H1 (cell line): ENCODE measurements at regions not wholly inside any gene's neighbourhood (a gene's known extent, or its start where the extent isn't known, plus 50 kb on each side); places are given as distances from the start of the nearest gene placed in this dataset.

ENCODE experiments used
- CTCF ChIA-PET: fragments of 300-600 bp; sonication (Branson Sonifier 250); formaldehyde crosslinking; loops from one replicate; lab custom pipeline; 2021; ENCODE audit not compliant: partially characterized antibody; lab: Charles Lee
- POLR2A ChIA-PET: fragments of 300-600 bp; sonication (Branson Sonifier 250); formaldehyde crosslinking; loops from one replicate; lab custom pipeline; 2021; ENCODE audit warnings: inconsistent platforms; ENCODE audit not compliant: partially characterized antibody; lab: Charles Lee
- DNase-seq, 2 experiments: peaks; one replicate each; pipeline versions ENCODE4 v3.0.0 to v3.0.0-alpha.2; 2010 to 2022; ENCODE audit warnings: low spot score in 2 of 2, low read depth in 1 of 2, mixed read lengths in 1 of 2
- FAIRE-seq: peaks from 2 replicates; lab custom pipeline; 2011; peaks lifted over from hg19 to GRCh38; lab: Jason Lieb, UNC
- H2AFZ ChIP-seq: 2 replicates; pipeline ENCODE4 v1.8.1; 2012; ENCODE audit warnings: low read length, inconsistent platforms
- H2AK5ac ChIP-seq: 2 replicates; pipeline ENCODE4 v1.6.1; 2013; ENCODE audit warnings: low read depth, low read length
- H2BK120ac ChIP-seq: replicated peaks from 2 replicates; pipeline ENCODE3; 2013; ENCODE audit warnings: low read depth, low read length, inconsistent platforms
- H2BK12ac ChIP-seq: 2 replicates; pipeline ENCODE4 v1.6.1; 2013; ENCODE audit warnings: low read depth, low read length
- H2BK15ac ChIP-seq: 2 replicates; pipeline ENCODE4 v1.6.1; 2013; ENCODE audit warnings: low read length
- H2BK20ac ChIP-seq: 2 replicates; pipeline ENCODE4 v1.6.1; 2013; ENCODE audit warnings: low read length
- H2BK5ac ChIP-seq: 2 replicates; pipeline ENCODE4 v1.6.1; 2013; ENCODE audit warnings: low read depth, low read length
- H3K14ac ChIP-seq: 2 replicates; pipeline ENCODE4 v1.6.1; 2013; ENCODE audit warnings: inconsistent platforms; ENCODE audit not compliant: insufficient read length
- H3K18ac ChIP-seq: 2 replicates; pipeline ENCODE4 v1.6.1; 2013; ENCODE audit warnings: low read length; ENCODE audit errors: extremely low read depth
- H3K23ac ChIP-seq: 2 replicates; pipeline ENCODE4 v1.6.1; 2013; ENCODE audit warnings: inconsistent platforms; ENCODE audit not compliant: insufficient read length
- H3K23me2 ChIP-seq: 2 replicates; pipeline ENCODE4 v1.6.1; 2013; ENCODE audit warnings: low read depth, low read length
- H3K27ac ChIP-seq: 2 replicates; pipeline ENCODE4 v1.6.1; 2011; ENCODE audit warnings: low read depth, low read length, inconsistent platforms
- H3K27me3 ChIP-seq, 4 experiments: replicated peaks in 1 of 4; 1 replicate in 1 of 4; 2 replicates in 3 of 4; pipeline versions ENCODE4 v1.6.1 to v1.8.1; 2011 to 2013; ENCODE audit warnings: low read length in 3 of 4, mild to moderate bottlenecking in 3 of 4, inconsistent platforms in 2 of 4, mixed read lengths in 2 of 4, moderate library complexity in 1 of 4; ENCODE audit not compliant: control insufficient read depth in 3 of 4, insufficient read depth in 3 of 4; ENCODE audit errors: extremely low read depth in 1 of 4
- H3K36me3 ChIP-seq, 4 experiments: 2 replicates each; pipeline versions ENCODE4 v1.6.1 to v1.8.1; 2011 to 2013; ENCODE audit warnings: mild to moderate bottlenecking in 4 of 4, low read length in 3 of 4, moderate library complexity in 2 of 4, control low read depth in 1 of 4, inconsistent platforms in 1 of 4; ENCODE audit not compliant: insufficient read depth in 4 of 4, control insufficient read depth in 2 of 4
- H3K4ac ChIP-seq: replicated peaks from 2 replicates; pipeline ENCODE3; 2013; ENCODE audit warnings: low read length, low read depth, mixed read lengths, inconsistent platforms; ENCODE audit not compliant: insufficient read length
- H3K4me1 ChIP-seq, 4 experiments: replicated peaks in 1 of 4; 1 replicate in 1 of 4; 2 replicates in 3 of 4; pipeline versions ENCODE4 v1.6.1 to v1.8.1; 2011 to 2013; ENCODE audit warnings: low read length in 3 of 4, inconsistent platforms in 2 of 4, mixed read lengths in 1 of 4; ENCODE audit not compliant: insufficient read depth in 4 of 4, control insufficient read depth in 3 of 4
- H3K4me2 ChIP-seq, 2 experiments: 2 replicates each; pipeline versions ENCODE4 v1.6.1 to v1.8.1; 2011 to 2013; ENCODE audit warnings: low read depth in 2 of 2, low read length in 2 of 2, control low read depth in 1 of 2, inconsistent platforms in 1 of 2, mild to moderate bottlenecking in 1 of 2; ENCODE audit not compliant: insufficient read depth in 1 of 2
- H3K4me3 ChIP-seq, 4 experiments: fragments of 200-600, 300-600 bp in 1 of 4; sonication (generic), shearing (Covaris generic), sonication (Bioruptor Twin) in 1 of 4; 2 replicates each; pipeline versions ENCODE4 v1.5.1 to v1.8.1; 2011 to 2016; ENCODE audit warnings: low read length in 4 of 4, low read depth in 3 of 4, control low read depth in 2 of 4, inconsistent platforms in 2 of 4, mild to moderate bottlenecking in 2 of 4, mixed read lengths in 1 of 4, moderate library complexity in 1 of 4; ENCODE audit not compliant: insufficient read depth in 2 of 4; ENCODE audit errors: extremely low read depth in 1 of 4
- H3K56ac ChIP-seq: replicated peaks from 2 replicates; pipeline ENCODE3; 2013; ENCODE audit warnings: low read depth, mild to moderate bottlenecking, mixed read lengths, low read length, inconsistent platforms; ENCODE audit not compliant: insufficient read length
- H3K79me1 ChIP-seq: 2 replicates; pipeline ENCODE4 v1.6.1; 2013; ENCODE audit warnings: low read depth, low read length, control low read depth
- H3K79me2 ChIP-seq, 2 experiments: 2 replicates each; pipeline versions ENCODE4 v1.6.1 to v1.8.1; 2012 to 2013; ENCODE audit warnings: low read length in 2 of 2, mild to moderate bottlenecking in 2 of 2, inconsistent platforms in 1 of 2; ENCODE audit not compliant: insufficient read depth in 2 of 2, control insufficient read depth in 1 of 2
- H3K9ac ChIP-seq, 4 experiments: replicated peaks in 1 of 4; 1 replicate in 1 of 4; 2 replicates in 3 of 4; pipeline versions ENCODE4 v1.6.1 to v1.8.1; 2011 to 2013; ENCODE audit warnings: low read depth in 3 of 4, low read length in 3 of 4, control low read depth in 2 of 4, mild to moderate bottlenecking in 2 of 4, moderate library complexity in 2 of 4, inconsistent platforms in 1 of 4; ENCODE audit errors: extremely low read depth in 1 of 4
- H3K9me3 ChIP-seq, 2 experiments: 2 replicates each; pipeline versions ENCODE4 v1.6.1 to v1.8.1; 2012 to 2013; ENCODE audit warnings: mild to moderate bottlenecking in 2 of 2, moderate library complexity in 2 of 2, control low read depth in 1 of 2, inconsistent platforms in 1 of 2, low read depth in 1 of 2, low read length in 1 of 2, mixed read lengths in 1 of 2; ENCODE audit not compliant: insufficient read depth in 2 of 2
- H4K20me1 ChIP-seq, 2 experiments: replicated peaks in 1 of 2; 2 replicates each; pipeline versions ENCODE3 to v1.8.1; 2011 to 2013; ENCODE audit warnings: inconsistent platforms in 2 of 2, low read length in 2 of 2, mild to moderate bottlenecking in 1 of 2; ENCODE audit not compliant: insufficient read depth in 2 of 2, control insufficient read depth in 1 of 2
- H4K5ac ChIP-seq: 2 replicates; pipeline ENCODE4 v1.6.1; 2013; ENCODE audit warnings: low read length, low read depth, mixed read lengths, inconsistent platforms; ENCODE audit not compliant: insufficient read length
- H4K8ac ChIP-seq: 2 replicates; pipeline ENCODE4 v1.8.0; 2013; ENCODE audit warnings: mild to moderate bottlenecking, moderate library complexity, low read length, inconsistent platforms; ENCODE audit not compliant: insufficient read depth; ENCODE audit errors: extremely low read depth
- H4K91ac ChIP-seq: replicated peaks from 2 replicates; pipeline ENCODE3; 2013; ENCODE audit warnings: low read length, mixed read lengths, inconsistent platforms; ENCODE audit not compliant: insufficient read length
- RAD21 ChIP-seq, 2 experiments: IDR thresholded peaks in 1 of 2; conservative IDR thresholded peaks in 1 of 2; 2 replicates each; pipeline ENCODE4 v1.6.1; 2011; ENCODE audit warnings: low read depth in 2 of 2, low read length in 2 of 2, improper control_type of control experiment in 1 of 2, inconsistent platforms in 1 of 2, mild to moderate bottlenecking in 1 of 2, moderate library complexity in 1 of 2
- TAF7 ChIP-seq: optimal IDR thresholded peaks from 2 replicates; pipeline ENCODE3; 2011; ENCODE audit warnings: low read depth, mild to moderate bottlenecking, inconsistent platforms, low read length, moderate library complexity, borderline replicate concordance
- WGBS, 2 experiments: shearing (Covaris generic) in 1 of 2; methylation state at CpG; one replicate each; pipeline versions ENCODE4 v1.1.6 to v1.1.7; 2013 to 2015; ENCODE audit warnings: low lambda C conversion rate in 2 of 2, mixed read lengths in 2 of 2, inconsistent platforms in 1 of 2, low coverage in 1 of 2, missing lambda C conversion rate in 1 of 2; ENCODE audit not compliant: insufficient replicate concordance in 2 of 2, insufficient coverage in 1 of 2, insufficient read length in 1 of 2; ENCODE audit errors: extremely low coverage in 1 of 2, missing lambda C conversion rate in 1 of 2; 5-methylcytosine and 5-hydroxymethylcytosine counted together

- TF ChIP-seq TAF7 (no peak), RAD21 (IDR thresholded peaks at IDR 0.05 in 1 of 2, conservative IDR thresholded peaks at IDR 0.05 in 1 of 2; ENCODE audit: low read depth in 2 of 2, low read length in 2 of 2) (peak in 1 of 2 experiments; percentile 13; a peak in 2 of 4 replicates)
- Histone ChIP-seq H2BK12ac (no peak overlapping the region), H3K4ac (no peak overlapping the region), H3K18ac (no peak overlapping the region), H3K27ac (no peak overlapping the region), H3K9me3 (no peaks in the 10 kb centered on the region), H2BK120ac (no peak overlapping the region), H3K4me1 (no peaks in the 10 kb centered on the region), H2BK15ac (no peak overlapping the region), H2BK5ac (no peak overlapping the region), H3K9ac (no peak overlapping the region), H4K20me1 (no peaks in the 10 kb centered on the region), H3K79me1 (no peaks in the 10 kb centered on the region), H3K14ac (no peak overlapping the region), H3K23me2 (no peaks in the 10 kb centered on the region), H3K27me3 (no peaks in the 10 kb centered on the region; a peak in 1 of 7 replicates), H2AK5ac (no peak overlapping the region), H3K79me2 (no peaks in the 10 kb centered on the region), H3K56ac (no peak overlapping the region), H3K36me3 (no peaks in the 10 kb centered on the region), H2BK20ac (no peak overlapping the region), H3K23ac (no peak overlapping the region), H3K4me3 (no peak overlapping the region), H4K91ac (no peak overlapping the region), H2AFZ (peak overlapping the region; percentile 88; the same call in 1 of the 2 replicates), H4K8ac (no peak overlapping the region), H3K4me2 (no peak overlapping the region), H4K5ac (no peak overlapping the region)
- ChIA-PET POLR2A (no interaction called here), CTCF (interaction anchor here (1.0 kb wide), 1 partner anchor 349 kb away, joined by 3 read pairs; no protein-coding TSS in a partner anchor)
- WGBS, 2 experiments, result 89% methylated on average over 8 of the region's 8 CpGs; no CpG with 5 or more reads in 1 of the 2 experiments
- DNase-seq (no peak), FAIRE-seq (no peak)
Measured at GRCh38 chr15:97881346-97881965, 79.0 kb upstream of the ARRDC4 start.
